GM12873 (cell line): ENCODE measurements at regions not wholly inside any gene's neighbourhood (a gene's known extent, or its start where the extent isn't known, plus 50 kb on each side); places are given as distances from the start of the nearest gene placed in this dataset.

ENCODE experiments used
- CTCF ChIP-seq: IDR thresholded peaks from 2 replicates; pipeline ENCODE4 v1.5.1; 2012; ENCODE audit warnings: low read depth, mild to moderate bottlenecking, moderate library complexity, low read length, control low read depth; ENCODE audit not compliant: insufficient read depth; ENCODE audit errors: missing control alignments

- TF ChIP-seq CTCF = no peak
Measured at GRCh38 chr18:77967791-77968190, 718.1 kb downstream of the GALR1 start.

GRCh38 chr18:77969972-77970371 lies 720.3 kb downstream of the GALR1 start:
- TF ChIP-seq CTCF = no peak

- no peak for TF ChIP-seq CTCF
Measured at GRCh38 chr18:77970814-77971213, 721.2 kb downstream of the GALR1 start.

GRCh38 chr18:77973745-77974144 lies 724.1 kb downstream of the GALR1 start:
- TF ChIP-seq CTCF = no peak

- no peak for TF ChIP-seq CTCF
Measured at GRCh38 chr18:77974329-77974728, 724.7 kb downstream of the GALR1 start.

- no peak for TF ChIP-seq CTCF
Measured at GRCh38 chr18:77977331-77977730, 727.7 kb downstream of the GALR1 start.

- no peak for TF ChIP-seq CTCF
Measured at GRCh38 chr18:77980275-77980674, 730.6 kb downstream of the GALR1 start.

- no peak for TF ChIP-seq CTCF
Measured at GRCh38 chr18:77981874-77982273, 732.2 kb downstream of the GALR1 start.
